Endothelial cell of umbilical vein (primary cell): ENCODE measurements at regions not wholly inside any gene's neighbourhood (a gene's known extent, or its start where the extent isn't known, plus 50 kb on each side); places are given as distances from the start of the nearest gene placed in this dataset.

Source experiments
- BruUV-seq: library from RNA; stranded (reverse); fragments of 400-500 nt; replicated peaks from 2 replicates; lab custom pipeline; 2021; lab: Mats Ljungman, UMichigan
- CTCF ChIA-PET: fragments of 300-600, 350-600 bp; sonication (Branson Sonifier 250); formaldehyde crosslinking; loops from one replicate; lab custom pipeline; 2021; ENCODE audit warnings: antibody characterized with exemption, inconsistent platforms; lab: Charles Lee
- POLR2A ChIA-PET: fragments of 300-600, 350-600 bp; sonication (Branson Sonifier 250); formaldehyde crosslinking; loops from one replicate; lab custom pipeline; 2021; ENCODE audit warnings: antibody characterized with exemption, inconsistent platforms; lab: Charles Lee
- DNase-seq: peaks from one replicate; pipeline ENCODE4 v3.0.0-alpha.2; 2011; ENCODE audit warnings: low read depth, low spot score
- FAIRE-seq: peaks from 2 replicates; lab custom pipeline; 2011; peaks lifted over from hg19 to GRCh38; lab: Jason Lieb, UNC
- H2AFZ ChIP-seq: 2 replicates; pipeline ENCODE4 v1.6.0; 2012; ENCODE audit warnings: low read depth, low read length, control low read depth, inconsistent platforms
- H3K27ac ChIP-seq: 2 replicates; pipeline ENCODE4 v1.5.1; 2011; ENCODE audit warnings: low read depth, mild to moderate bottlenecking, control low read depth, low read length, moderate library complexity; ENCODE audit not compliant: insufficient read depth
- H3K27me3 ChIP-seq, 2 experiments: 2 replicates each; pipeline versions ENCODE4 v1.6.0 to v1.6.1; 2011; ENCODE audit warnings: low read length in 2 of 2, mixed read lengths in 1 of 2; ENCODE audit not compliant: control insufficient read depth in 2 of 2, insufficient read depth in 2 of 2
- H3K36me3 ChIP-seq, 2 experiments: 2 replicates in 1 of 2; 3 replicates in 1 of 2; pipeline ENCODE4 v1.5.1; 2011; ENCODE audit warnings: low read length in 2 of 2, mild to moderate bottlenecking in 1 of 2, moderate library complexity in 1 of 2; ENCODE audit not compliant: control insufficient read depth in 2 of 2, insufficient read depth in 2 of 2; ENCODE audit errors: extremely low read depth in 1 of 2
- H3K4me1 ChIP-seq: 3 replicates; pipeline ENCODE4 v1.5.1; 2011; ENCODE audit warnings: mild to moderate bottlenecking, low read length; ENCODE audit not compliant: control insufficient read depth, insufficient read depth; ENCODE audit errors: extremely low read depth
- H3K4me2 ChIP-seq: 2 replicates; pipeline ENCODE4 v1.6.1; 2011; ENCODE audit warnings: low read length, control low read depth, mixed read lengths; ENCODE audit not compliant: insufficient read depth
- H3K4me3 ChIP-seq, 3 experiments: fragments of 200-600 bp in 1 of 3; sonication (generic), shearing (Covaris generic) in 1 of 3; replicated peaks in 1 of 3; 2 replicates each; pipeline ENCODE4 v1.5.1; 2011 to 2016; ENCODE audit warnings: control low read depth in 3 of 3, low read length in 3 of 3, mild to moderate bottlenecking in 2 of 3, inconsistent platforms in 1 of 3, low read depth in 1 of 3, moderate library complexity in 1 of 3; ENCODE audit not compliant: insufficient read depth in 1 of 3
- H3K79me2 ChIP-seq: 2 replicates; pipeline ENCODE4 v1.6.0; 2012; ENCODE audit warnings: low read length, inconsistent platforms; ENCODE audit not compliant: control insufficient read depth, insufficient read depth
- H3K9ac ChIP-seq: replicated peaks from 2 replicates; pipeline ENCODE3; 2011; ENCODE audit warnings: low read length, control low read depth; ENCODE audit not compliant: insufficient read depth; ENCODE audit errors: extremely low read depth
- H3K9me1 ChIP-seq: replicated peaks from 3 replicates; pipeline ENCODE4 v1.6.0; 2011; ENCODE audit warnings: mild to moderate bottlenecking, low read length; ENCODE audit not compliant: control insufficient read depth, insufficient read depth; ENCODE audit errors: extremely low read depth
- H3K9me3 ChIP-seq: replicated peaks from 2 replicates; pipeline ENCODE4 v1.5.1; 2012; ENCODE audit warnings: low read length, inconsistent platforms; ENCODE audit not compliant: control insufficient read depth, insufficient read depth
- H4K20me1 ChIP-seq: replicated peaks from 2 replicates; pipeline ENCODE3; 2011; ENCODE audit warnings: mild to moderate bottlenecking, low read length; ENCODE audit not compliant: control insufficient read depth, insufficient read depth; ENCODE audit errors: extremely low read depth
- EZH2 ChIP-seq: IDR thresholded peaks from 2 replicates; pipeline ENCODE4 v1.6.1; 2012; ENCODE audit warnings: borderline replicate concordance, low read depth, mild to moderate bottlenecking, moderate library complexity, low read length, inconsistent platforms; ENCODE audit not compliant: severe bottlenecking
- FOS ChIP-seq: IDR thresholded peaks from 2 replicates; pipeline ENCODE4 v1.6.1; 2011; ENCODE audit warnings: mild to moderate bottlenecking, low read length, moderate library complexity, borderline replicate concordance; ENCODE audit not compliant: insufficient read depth
- GATA2 ChIP-seq: IDR thresholded peaks from 2 replicates; pipeline ENCODE4 v1.7.0; 2011; ENCODE audit warnings: low read depth, mild to moderate bottlenecking, moderate library complexity, mixed read lengths, low read length; ENCODE audit not compliant: insufficient read length, insufficient read depth
- JUN ChIP-seq: IDR thresholded peaks from 2 replicates; pipeline ENCODE4 v1.6.1; 2011; ENCODE audit warnings: borderline replicate concordance, low read depth; ENCODE audit not compliant: insufficient read length, insufficient read depth
- MYC ChIP-seq: IDR thresholded peaks from one replicate; pipeline ENCODE4 v1.6.1; 2011; ENCODE audit warnings: mild to moderate bottlenecking, low read depth, low read length
- POLR2A ChIP-seq: IDR thresholded peaks from 2 replicates; pipeline ENCODE4 v1.6.1; 2012; ENCODE audit warnings: low read depth, mild to moderate bottlenecking, control low read depth, low read length
- POLR2AphosphoS5 ChIP-seq: IDR thresholded peaks from 2 replicates; pipeline ENCODE4 v1.6.1; 2012; ENCODE audit warnings: low read depth, mild to moderate bottlenecking, control low read depth, low read length, moderate library complexity; ENCODE audit not compliant: insufficient read depth
- dilution Hi-C: fragments of 300-500 bp; cut with MboI; formaldehyde crosslinking; loops from one replicate; pipeline ENCODE4 v1.15.0; 2019; ENCODE audit warnings: low sequenced_read_pairs; ENCODE audit not compliant: extremely low pct_ligation_motif_present
- intact Hi-C: fragments of 100-400 bp; cut with micrococcal nuclease; formaldehyde crosslinking; loops from one replicate; pipeline ENCODE4 v1.10.0; 2022
- TF ChIP-seq, protein P1 (sequence below), 2 donors: IDR thresholded peaks; 1 replicate in 1 of 2; 2 replicates in 1 of 2; pipeline ENCODE4 v1.5.1; 2011; ENCODE audit warnings: low read length in 2 of 2, mild to moderate bottlenecking in 2 of 2, moderate library complexity in 2 of 2, control low read depth in 1 of 2, inconsistent platforms in 1 of 2, low read depth in 1 of 2; ENCODE audit not compliant: insufficient read depth in 1 of 2; ENCODE audit errors: extremely low read depth in 1 of 2
- TF ChIP-seq, protein P2 (sequence below): IDR thresholded peaks from 2 replicates; pipeline ENCODE4 v1.6.1; 2011; ENCODE audit not compliant: insufficient read depth, insufficient read length

DNA sequence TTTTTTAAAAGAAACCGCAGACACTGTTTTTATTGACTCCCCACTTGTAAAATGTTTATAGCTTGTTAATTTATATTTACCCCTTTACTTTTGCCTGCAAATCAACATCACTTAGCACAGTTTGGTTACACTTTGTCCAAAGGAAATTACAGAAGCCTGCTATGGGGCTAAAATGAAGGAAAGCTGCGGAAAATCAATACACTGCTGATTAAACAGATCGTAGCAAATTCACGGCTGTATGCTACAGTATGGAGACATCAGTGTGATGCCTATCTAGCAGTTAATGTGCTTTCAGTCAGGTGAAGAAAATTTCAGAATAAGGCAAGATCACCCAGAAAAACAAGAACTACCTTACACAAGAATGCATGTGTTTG, 110.0 kb downstream of the FOXG1 start:
- Histone ChIP-seq H3K27ac (no peak overlapping the region), H3K27me3 (no peaks in the 10 kb centered on the region), H3K4me1 (no peaks in the 10 kb centered on the region), H3K4me2 (no peak overlapping the region), H3K4me3 (no peak overlapping the region), H3K9ac (no peak overlapping the region), H3K9me3 (no peaks in the 10 kb centered on the region), H2AFZ (no peak overlapping the region), H4K20me1 (no peaks in the 10 kb centered on the region), H3K79me2 (no peaks in the 10 kb centered on the region), H3K9me1 (no peaks in the 10 kb centered on the region), H3K36me3 (no peaks in the 10 kb centered on the region)
- TF ChIP-seq, protein P1, sequence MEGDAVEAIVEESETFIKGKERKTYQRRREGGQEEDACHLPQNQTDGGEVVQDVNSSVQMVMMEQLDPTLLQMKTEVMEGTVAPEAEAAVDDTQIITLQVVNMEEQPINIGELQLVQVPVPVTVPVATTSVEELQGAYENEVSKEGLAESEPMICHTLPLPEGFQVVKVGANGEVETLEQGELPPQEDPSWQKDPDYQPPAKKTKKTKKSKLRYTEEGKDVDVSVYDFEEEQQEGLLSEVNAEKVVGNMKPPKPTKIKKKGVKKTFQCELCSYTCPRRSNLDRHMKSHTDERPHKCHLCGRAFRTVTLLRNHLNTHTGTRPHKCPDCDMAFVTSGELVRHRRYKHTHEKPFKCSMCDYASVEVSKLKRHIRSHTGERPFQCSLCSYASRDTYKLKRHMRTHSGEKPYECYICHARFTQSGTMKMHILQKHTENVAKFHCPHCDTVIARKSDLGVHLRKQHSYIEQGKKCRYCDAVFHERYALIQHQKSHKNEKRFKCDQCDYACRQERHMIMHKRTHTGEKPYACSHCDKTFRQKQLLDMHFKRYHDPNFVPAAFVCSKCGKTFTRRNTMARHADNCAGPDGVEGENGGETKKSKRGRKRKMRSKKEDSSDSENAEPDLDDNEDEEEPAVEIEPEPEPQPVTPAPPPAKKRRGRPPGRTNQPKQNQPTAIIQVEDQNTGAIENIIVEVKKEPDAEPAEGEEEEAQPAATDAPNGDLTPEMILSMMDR (IDR thresholded peaks at IDR 0.05; ENCODE audit: extremely low read depth in 1 of 2, insufficient read depth in 1 of 2, low read depth in 1 of 2, low read length in 2 of 2): no peak
- no peak for TF ChIP-seq POLR2AphosphoS5
- no peak for TF ChIP-seq MYC
- no peak for TF ChIP-seq JUN
- intact Hi-C loops: no loop called here
- POLR2A ChIA-PET: no interaction called here
- dilution Hi-C loops: no loop called here
- CTCF ChIA-PET: no interaction called here
- FAIRE-seq (no peak), DNase-seq (no peak)
- no TSS peak for BruUV-seq

GRCh38 chr14:28877923-28878322, 111.3 kb downstream of the FOXG1 start:
- Histone ChIP-seq H2AFZ (no peak overlapping the region), H3K79me2 (no peaks in the 10 kb centered on the region), H3K9me1 (no peaks in the 10 kb centered on the region), H3K4me1 (no peaks in the 10 kb centered on the region), H3K9ac (no peak overlapping the region), H3K9me3 (no peaks in the 10 kb centered on the region), H3K36me3 (no peaks in the 10 kb centered on the region), H3K4me3 (no peak overlapping the region), H3K27ac (no peak overlapping the region), H3K4me2 (no peak overlapping the region), H4K20me1 (no peaks in the 10 kb centered on the region), H3K27me3 (no peaks in the 10 kb centered on the region)
- no TSS peak for BruUV-seq
- dilution Hi-C loops: no loop called here
- CTCF ChIA-PET: no interaction called here
- TF ChIP-seq, protein P1 (IDR thresholded peaks at IDR 0.05; ENCODE audit: extremely low read depth in 1 of 2, insufficient read depth in 1 of 2, low read depth in 1 of 2, low read length in 2 of 2): no peak
- no peak for TF ChIP-seq JUN
- no peak for TF ChIP-seq EZH2
- TF ChIP-seq POLR2AphosphoS5: no peak
- TF ChIP-seq GATA2: no peak
- no peak for TF ChIP-seq FOS
- TF ChIP-seq POLR2A: no peak
- no peak for TF ChIP-seq MYC
- TF ChIP-seq, protein P2, sequence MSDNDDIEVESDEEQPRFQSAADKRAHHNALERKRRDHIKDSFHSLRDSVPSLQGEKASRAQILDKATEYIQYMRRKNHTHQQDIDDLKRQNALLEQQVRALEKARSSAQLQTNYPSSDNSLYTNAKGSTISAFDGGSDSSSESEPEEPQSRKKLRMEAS: no peak
- FAIRE-seq (no peak), DNase-seq (no peak)
- POLR2A ChIA-PET: no interaction called here
- intact Hi-C loops: no loop called here
